NCI-H526 (cell line): ENCODE measurements at regions not wholly inside any gene's neighbourhood (a gene's known extent, or its start where the extent isn't known, plus 50 kb on each side); places are given as distances from the start of the nearest gene placed in this dataset.

ENCODE experiments used
- DNase-seq, 2 experiments: peaks; one replicate each; lab custom pipeline; 2025; lab: John Stamatoyannopoulos, UW

GRCh38 chr6:6524951-6525350, 63.6 kb upstream of the LY86 start:
- DNase-seq, result no peak

- DNase-seq, result no peak
These were observed 62.6 kb upstream of the LY86 start for GRCh38 chr6:6525933-6526332.

GRCh38 chr6:6529275-6529674, 59.2 kb upstream of the LY86 start:
- no peak for DNase-seq

GRCh38 chr6:6533176-6533575, 55.3 kb upstream of the LY86 start:
- no peak for DNase-seq

- no peak for DNase-seq
These were observed 54.1 kb upstream of the LY86 start for GRCh38 chr6:6534399-6534798.

GRCh38 chr6:6537488-6538260, 50.8 kb upstream of the LY86 start:
- DNase-seq, result no peak

- DNase-seq, result no peak
These were observed 50.3 kb upstream of the LY86 start for GRCh38 chr6:6538261-6538660.
